ENCODE measurements at regions not wholly inside any gene's neighbourhood (a gene's known extent, or its start where the extent isn't known, plus 50 kb on each side); places are given as distances from the start of the nearest gene placed in this dataset.

DNA sequence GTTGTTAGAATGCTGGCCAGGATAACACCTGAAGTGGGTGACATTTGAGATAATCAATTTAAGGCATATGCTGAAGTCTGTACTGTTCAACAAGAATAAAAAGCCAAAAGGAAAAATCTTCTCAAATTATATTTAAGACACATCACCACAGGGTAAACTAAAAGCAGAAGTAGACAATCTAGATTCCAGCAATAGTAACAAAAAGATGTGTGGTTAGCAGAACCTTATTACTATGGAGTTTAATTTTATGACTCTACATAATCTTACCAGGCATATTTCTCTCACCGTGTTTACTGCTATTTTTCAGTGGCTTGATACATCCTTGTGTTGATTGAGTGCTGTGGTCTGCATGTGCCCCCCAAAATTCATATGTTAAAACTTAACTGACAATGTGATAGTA, 300.4 kb upstream of the ZP4 start:
- no peak for TF ChIP-seq CTCF (IDR thresholded peaks at IDR 0.05)
- TF ChIP-seq POLR2AphosphoS5 (IDR thresholded peaks at IDR 0.05), result no peak
- TF ChIP-seq EP300 (IDR thresholded peaks at IDR 0.05), result no peak

Data from upper lobe of left lung (tissue), 4 donors.